ENCODE measurements at regions not wholly inside any gene's neighbourhood (a gene's known extent, or its start where the extent isn't known, plus 50 kb on each side); places are given as distances from the start of the nearest gene placed in this dataset.

GRCh38 chr11:37721485-37721884, 1123.4 kb upstream of the RAG2 start:
- TF ChIP-seq POLR2AphosphoS5 (IDR thresholded peaks at IDR 0.05; ENCODE audit: low read depth, low read length) (no peak), POLR2A (IDR thresholded peaks at IDR 0.05; ENCODE audit: low read depth, low read length) (no peak), TAF1 (IDR thresholded peaks at IDR 0.05; ENCODE audit: borderline replicate concordance, low read depth, low read length) (no peak)
